K562 (cell line): ENCODE measurements at regions not wholly inside any gene's neighbourhood (a gene's known extent, or its start where the extent isn't known, plus 50 kb on each side); places are given as distances from the start of the nearest gene placed in this dataset.
"Not testable (repeated sequence)": the region's sequence is repeated elsewhere in the genome, so short reads cannot be mapped to it uniquely, and the experiment has no call there.

Experiments used
- ATAC-seq: fragments of 200-7000 bp; cut with Tn5 transposase; 3 replicates; pipeline ENCODE4 v1.9.1; 2020; ENCODE audit warnings: moderate library complexity
- BruUV-seq: library from RNA; stranded (reverse); fragments of 400-500 nt; replicated peaks from 2 replicates; lab custom pipeline; 2021; lab: Mats Ljungman, UMichigan
- CTCF ChIA-PET: fragments of 300-600 bp; formaldehyde crosslinking; extraction: SDS; loops from one replicate; lab custom pipeline; 2021; ENCODE audit warnings: low intra/inter-chr PET ratio; lab: Yijun Ruan, JAX
- POLR2A ChIA-PET: fragments of 300-600, 350-650 bp; sonication (Branson Sonifier 250); formaldehyde crosslinking; extraction: SDS; loops from one replicate; lab custom pipeline; 2021; ENCODE audit warnings: antibody characterized with exemption, inconsistent platforms; lab: Yijun Ruan, JAX
- DNase-seq, 4 experiments: peaks; one replicate each; pipeline versions ENCODE4 v3.0.0 to v3.0.0-alpha.2; 2011 to 2018; ENCODE audit warnings: low spot score in 3 of 4, mixed read lengths in 3 of 4; ENCODE audit errors: extremely low read depth in 1 of 4
- FAIRE-seq: peaks from 2 replicates; lab custom pipeline; 2011; peaks lifted over from hg19 to GRCh38; lab: Jason Lieb, UNC
- H2AFZ ChIP-seq: 2 replicates; pipeline ENCODE4 v1.6.0; 2011; ENCODE audit warnings: low read depth, low read length, control low read depth, inconsistent platforms
- H3K27ac ChIP-seq: fragments of 200-600 bp; 3 replicates; pipeline ENCODE4 v1.8.0; 2011; ENCODE audit warnings: low read depth, mild to moderate bottlenecking, control low read depth, inconsistent platforms, low read length, moderate library complexity, mixed read lengths; ENCODE audit errors: extremely low read depth
- H3K27me3 ChIP-seq, 2 experiments: fragments of 300-600 bp in 1 of 2; 2 replicates in 1 of 2; 3 replicates in 1 of 2; pipeline versions ENCODE4 v1.6.0 to v1.8.0; 2011; ENCODE audit warnings: inconsistent platforms in 2 of 2, low read length in 2 of 2, mild to moderate bottlenecking in 1 of 2, mixed read lengths in 1 of 2, moderate library complexity in 1 of 2; ENCODE audit not compliant: control insufficient read depth in 2 of 2, insufficient read depth in 2 of 2
- H3K36me3 ChIP-seq: fragments of 300-600 bp; 3 replicates; pipeline ENCODE4 v1.8.0; 2011; ENCODE audit warnings: mild to moderate bottlenecking, low read length, inconsistent platforms; ENCODE audit not compliant: control insufficient read depth, insufficient read depth
- H3K4me1 ChIP-seq, 2 experiments: fragments of 200-600 bp in 1 of 2; replicated peaks in 1 of 2; 2 replicates in 1 of 2; 3 replicates in 1 of 2; pipeline versions ENCODE4 v1.5.1 to v1.8.0; 2011; ENCODE audit warnings: inconsistent platforms in 2 of 2, low read length in 2 of 2, mild to moderate bottlenecking in 1 of 2, mixed read lengths in 1 of 2, moderate library complexity in 1 of 2; ENCODE audit not compliant: control insufficient read depth in 2 of 2, insufficient read depth in 2 of 2
- H3K4me2 ChIP-seq: 2 replicates; pipeline ENCODE4 v1.6.1; 2011; ENCODE audit warnings: low read length, control low read depth, inconsistent platforms, mixed read lengths; ENCODE audit not compliant: insufficient read depth
- H3K4me3 ChIP-seq: fragments of 200-600 bp; sonication (generic), shearing (Covaris generic); 2 replicates; pipeline ENCODE4 v1.5.1; 2016; ENCODE audit warnings: control low read depth, inconsistent platforms
- H3K79me2 ChIP-seq: fragments of 200-600 bp; 3 replicates; pipeline ENCODE4 v1.8.0; 2011; ENCODE audit warnings: low read length, inconsistent platforms; ENCODE audit not compliant: control insufficient read depth, insufficient read depth
- H3K9ac ChIP-seq, 2 experiments: 2 replicates each; pipeline versions ENCODE4 v1.6.0 to v1.6.1; 2011; ENCODE audit warnings: low read depth in 2 of 2, low read length in 2 of 2, control low read depth in 1 of 2, inconsistent platforms in 1 of 2, mild to moderate bottlenecking in 1 of 2, mixed read lengths in 1 of 2; ENCODE audit not compliant: insufficient read depth in 1 of 2
- H3K9me1 ChIP-seq: one replicate; pipeline ENCODE4 v1.6.0; 2011; ENCODE audit warnings: inconsistent platforms, mild to moderate bottlenecking, low read length, moderate library complexity; ENCODE audit not compliant: control insufficient read depth, insufficient read depth
- H3K9me3 ChIP-seq: replicated peaks from 2 replicates; pipeline ENCODE4 v1.5.1; 2011; ENCODE audit warnings: low read depth, low read length, inconsistent platforms; ENCODE audit not compliant: control insufficient read depth, insufficient read depth
- H4K20me1 ChIP-seq: replicated peaks from 2 replicates; pipeline ENCODE4 v1.6.1; 2011; ENCODE audit warnings: low read length, inconsistent platforms, mixed read lengths; ENCODE audit not compliant: control insufficient read depth, insufficient read depth
- ZNF146 ChIP-seq: IDR thresholded peaks from one replicate; pipeline ENCODE4 v1.6.1; 2018; ENCODE audit warnings: missing compliant biosample characterization; ENCODE audit not compliant: unreplicated experiment
- in situ Hi-C: fragments of 300-500 bp; cut with MboI; formaldehyde crosslinking; loops from 4 replicates; pipeline ENCODE4 v1.15.0; 2018; ENCODE audit warnings: inconsistent platforms, mixed read lengths
- intact Hi-C: fragments of 100-400 bp; cut with micrococcal nuclease; formaldehyde crosslinking; loops from 2 replicates; pipeline ENCODE4 v1.14.2; 2022

GRCh38 chr5:176757569-176757968 is 52.8 kb upstream of the UNC5A start:
- in situ Hi-C loops, H3K79me2 ChIP-seq, ATAC-seq, H3K9ac ChIP-seq, H3K36me3 ChIP-seq, intact Hi-C loops, CTCF ChIA-PET, H3K9me1 ChIP-seq, H3K4me2 ChIP-seq, H4K20me1 ChIP-seq, H3K4me3 ChIP-seq, H3K9me3 ChIP-seq, H2AFZ ChIP-seq, BruUV-seq, H3K27me3 ChIP-seq, H3K27ac ChIP-seq, FAIRE-seq, H3K4me1 ChIP-seq, DNase-seq, POLR2A ChIA-PET: not testable (repeated sequence)
- peak; percentile 77 for TF ChIP-seq ZNF146 (CRISPR knock-in tag)
